Hypothalamus (tissue), 51 donors: ENCODE measurements at regions not wholly inside any gene's neighbourhood (a gene's known extent, or its start where the extent isn't known, plus 50 kb on each side); places are given as distances from the start of the nearest gene placed in this dataset.

Experiments
- DNase-seq, 51 donors: peaks; one replicate each; lab custom pipeline; 2025; lab: John Stamatoyannopoulos, UW

- DNase-seq = no peak
Observed at GRCh38 chr1:98017184-98017583, 96.3 kb upstream of the DPYD start.

GRCh38 chr1:98008373-98008772 is 87.5 kb upstream of the DPYD start:
- DNase-seq = no peak

GRCh38 chr1:98005326-98006010 is 84.6 kb upstream of the DPYD start:
- no peak for DNase-seq

GRCh38 chr1:98003442-98003841 is 82.6 kb upstream of the DPYD start:
- no peak for DNase-seq

- no peak for DNase-seq
Observed at GRCh38 chr1:98002288-98002687, 81.5 kb upstream of the DPYD start.

- no peak for DNase-seq
Observed at GRCh38 chr1:98001764-98002163, 80.9 kb upstream of the DPYD start.

GRCh38 chr1:97999320-97999719 is 78.5 kb upstream of the DPYD start:
- DNase-seq = no peak

- no peak for DNase-seq
Observed at GRCh38 chr1:97996880-97997279, 76.0 kb upstream of the DPYD start.

GRCh38 chr1:97989094-97989680 is 68.4 kb upstream of the DPYD start:
- DNase-seq = no peak

- DNase-seq = no peak
Observed at GRCh38 chr1:97986041-97987005, 65.5 kb upstream of the DPYD start.

- no peak for DNase-seq
Observed at GRCh38 chr1:97983126-97983525, 62.3 kb upstream of the DPYD start.

- DNase-seq = no peak
Observed at GRCh38 chr1:97980530-97980929, 59.7 kb upstream of the DPYD start.

- DNase-seq = no peak
Observed at GRCh38 chr1:97976801-97977200, 56.0 kb upstream of the DPYD start.
